Cardiac muscle cell (in vitro differentiated cells and primary cell): ENCODE measurements at regions not wholly inside any gene's neighbourhood (a gene's known extent, or its start where the extent isn't known, plus 50 kb on each side); places are given as distances from the start of the nearest gene placed in this dataset.
"Not testable (repeated sequence)": the region's sequence is repeated elsewhere in the genome, so short reads cannot be mapped to it uniquely, and the experiment has no call there.

Experiments
- DNase-seq, 2 donors: peaks; one replicate each; pipeline versions ENCODE4 v3.0.0 to v3.0.0-alpha.2; 2010 to 2017; ENCODE audit warnings: low read depth in 1 of 2, low spot score in 1 of 2
- H3K27ac ChIP-seq: fragments of 200-600 bp; sonication (generic); 2 replicates; pipeline ENCODE4 v1.5.1; 2016
- H3K27me3 ChIP-seq: fragments of 200-600 bp; sonication (generic); 2 replicates; pipeline ENCODE4 v1.6.0; 2016; ENCODE audit warnings: control low read depth
- H3K36me3 ChIP-seq: fragments of 200-600 bp; sonication (generic); 2 replicates; pipeline ENCODE4 v1.5.1; 2016; ENCODE audit warnings: control low read depth
- H3K4me1 ChIP-seq: fragments of 200-600 bp; sonication (generic); 2 replicates; pipeline ENCODE4 v1.8.1; 2017; ENCODE audit warnings: low read depth, mild to moderate bottlenecking, mixed run types
- H3K4me3 ChIP-seq: fragments of 200-600 bp; sonication (generic); 2 replicates; pipeline ENCODE4 v1.5.1; 2016; ENCODE audit warnings: mild to moderate bottlenecking
- H3K9me3 ChIP-seq: fragments of 200-600 bp; sonication (generic); 2 replicates; pipeline ENCODE4 v1.5.1; 2017; ENCODE audit warnings: low read depth, mild to moderate bottlenecking, control low read depth
- CTCF ChIP-seq: IDR thresholded peaks from 2 replicates; pipeline ENCODE4 v1.5.1; 2012; ENCODE audit warnings: low read depth, mild to moderate bottlenecking, low read length

DNA sequence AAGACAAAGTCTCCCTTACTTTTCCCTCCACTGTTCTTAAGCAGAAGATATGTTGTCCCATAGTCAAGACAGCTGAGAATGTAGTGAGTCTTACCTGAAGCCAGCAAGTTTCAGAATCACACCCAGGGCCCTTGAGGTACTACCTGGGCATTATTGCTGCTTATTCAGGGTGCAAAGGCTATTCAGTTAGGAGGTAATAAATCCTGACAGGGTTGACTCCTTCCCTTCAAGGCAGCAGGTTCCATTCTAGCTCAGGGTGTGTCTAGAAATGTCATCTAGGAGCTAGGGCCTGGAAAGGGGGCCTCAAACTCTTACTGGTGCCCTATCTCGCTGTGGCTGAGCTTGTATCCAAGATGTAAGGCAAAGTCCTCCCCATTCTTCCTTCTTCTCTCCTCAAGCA is 259.0 kb downstream of the FAT4 start:
- Histone ChIP-seq H3K27me3 (no peaks in the 10 kb centered on the region), H3K36me3 (no peaks in the 10 kb centered on the region), H3K4me1 (no peaks in the 10 kb centered on the region), H3K9me3 (no peaks in the 10 kb centered on the region), H3K4me3 (no peak overlapping the region), H3K27ac (no peak overlapping the region)
- no peak for DNase-seq
- no peak for TF ChIP-seq CTCF

DNA sequence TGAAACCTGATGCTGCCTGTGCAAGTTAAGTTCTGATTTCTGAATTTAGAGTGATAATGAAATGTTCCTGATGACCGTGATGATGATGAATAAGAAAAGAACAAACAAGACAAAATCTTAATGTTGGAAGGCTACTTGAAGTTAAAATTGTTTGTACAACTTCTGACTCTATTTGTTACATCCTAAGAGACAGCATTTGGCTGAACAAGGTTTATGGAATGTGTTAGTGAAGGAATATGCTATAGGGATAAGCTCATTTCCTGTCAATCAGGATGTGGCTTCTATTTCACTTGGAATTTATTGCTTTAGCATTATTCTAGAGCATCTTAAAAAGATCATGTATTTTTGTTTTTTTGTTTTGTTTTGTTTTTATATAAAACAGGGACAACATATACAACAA is 267.5 kb downstream of the FAT4 start:
- TF ChIP-seq CTCF = no peak
- no peaks in the 10 kb centered on the region for H3K9me3 ChIP-seq
- H3K27ac ChIP-seq = no peak overlapping the region
- no peaks in the 10 kb centered on the region for H3K4me1 ChIP-seq
- no peaks in the 10 kb centered on the region for H3K27me3 ChIP-seq
- peak in 1 of 2 donors; percentile 33 for DNase-seq
- no peaks in the 10 kb centered on the region for H3K36me3 ChIP-seq
- H3K4me3 ChIP-seq = no peak overlapping the region

DNA sequence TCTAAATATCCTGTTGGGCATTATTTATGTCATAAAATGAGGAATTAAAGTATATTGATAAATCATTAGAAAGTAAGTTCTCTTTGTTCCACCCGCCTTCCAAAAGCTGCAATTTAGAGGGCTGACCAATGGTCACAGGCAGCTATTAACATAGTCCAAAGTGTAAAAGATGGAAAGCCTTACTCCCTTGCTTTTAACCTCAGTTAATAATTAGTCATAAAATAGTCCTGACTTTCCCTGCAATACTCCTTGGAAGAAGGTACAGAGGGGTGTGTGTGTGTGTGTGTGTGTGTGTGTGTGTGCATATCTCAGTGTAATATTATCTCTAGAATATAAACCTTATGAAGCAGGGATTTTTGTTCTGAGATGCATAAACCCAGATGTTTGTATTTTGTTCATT is 275.4 kb downstream of the FAT4 start:
- Histone ChIP-seq H3K4me1 (no peaks in the 10 kb centered on the region), H3K36me3 (no peaks in the 10 kb centered on the region), H3K27me3 (no peaks in the 10 kb centered on the region), H3K27ac (no peak overlapping the region), H3K4me3 (no peak overlapping the region), H3K9me3 (no peaks in the 10 kb centered on the region)
- no peak for TF ChIP-seq CTCF
- DNase-seq = no peak

DNA sequence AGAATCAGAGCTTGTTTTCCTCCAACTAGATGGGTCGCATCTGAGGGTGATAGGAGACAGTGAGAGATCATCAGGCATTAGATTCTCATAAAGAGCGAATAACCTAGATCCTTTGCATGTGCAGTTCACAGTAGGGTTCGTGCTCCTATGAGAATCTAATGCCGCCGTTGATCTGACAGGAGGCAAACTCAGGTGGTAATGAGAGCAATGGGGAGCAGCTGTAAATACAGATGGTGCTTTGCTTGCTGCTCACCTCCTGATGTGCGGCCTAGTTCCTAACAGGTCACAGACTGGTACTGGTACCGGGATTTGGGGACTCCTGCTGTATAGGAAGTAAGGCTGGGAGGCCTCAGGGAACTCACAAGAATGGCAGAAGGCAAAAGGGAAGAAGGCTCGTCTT is 276.5 kb downstream of the FAT4 start:
- TF ChIP-seq CTCF = no peak
- no peak overlapping the region for H3K4me3 ChIP-seq
- no peak overlapping the region for H3K27ac ChIP-seq
- no peaks in the 10 kb centered on the region for H3K36me3 ChIP-seq
- H3K4me1 ChIP-seq = no peaks in the 10 kb centered on the region
- no peaks in the 10 kb centered on the region for H3K27me3 ChIP-seq
- no peak for DNase-seq
- H3K9me3 ChIP-seq = no peaks in the 10 kb centered on the region

GRCh38 chr4:125594056-125594602 is 279.4 kb downstream of the FAT4 start:
- Histone ChIP-seq H3K4me1 (no peaks in the 10 kb centered on the region), H3K9me3 (no peaks in the 10 kb centered on the region), H3K4me3 (no peak overlapping the region), H3K27ac (no peak overlapping the region), H3K36me3 (no peaks in the 10 kb centered on the region), H3K27me3 (no peaks in the 10 kb centered on the region)
- no peak for TF ChIP-seq CTCF
- DNase-seq = no peak

DNA sequence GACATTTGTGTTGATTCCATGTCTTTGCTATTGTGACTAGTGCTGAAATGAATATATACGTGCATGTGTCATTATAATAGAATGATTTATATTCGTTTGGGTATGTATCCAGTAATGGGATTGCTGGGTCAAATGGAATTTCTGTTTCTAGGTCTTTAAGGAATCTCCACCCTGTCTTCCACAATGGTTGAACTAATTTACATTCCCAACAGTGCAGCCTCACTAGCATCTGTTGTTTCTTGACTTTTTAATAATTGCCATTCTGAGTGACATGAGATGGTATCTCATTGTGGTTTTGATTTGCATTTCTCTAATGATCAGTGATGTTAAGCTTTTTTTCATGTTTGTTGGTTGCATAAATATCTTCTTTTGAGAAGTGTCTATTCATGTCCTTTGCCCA is 291.2 kb downstream of the FAT4 start:
- not testable (repeated sequence) for H3K27me3 ChIP-seq, H3K9me3 ChIP-seq, H3K36me3 ChIP-seq, H3K4me3 ChIP-seq, H3K4me1 ChIP-seq, DNase-seq, H3K27ac ChIP-seq
